Loucy (cell line): ENCODE measurements at regions not wholly inside any gene's neighbourhood (a gene's known extent, or its start where the extent isn't known, plus 50 kb on each side); places are given as distances from the start of the nearest gene placed in this dataset.

Experiments
- CTCF ChIP-seq: fragments of 200-600 bp; sonication (generic); conservative IDR thresholded peaks from 2 replicates; pipeline ENCODE4 v1.5.1; 2014; ENCODE audit warnings: mild to moderate bottlenecking, antibody characterized with exemption, low read length
- EZH2phosphoT487 ChIP-seq: fragments of 200-600 bp; IDR thresholded peaks from 2 replicates; pipeline ENCODE4 v1.6.1; 2018; ENCODE audit warnings: antibody characterized with exemption, mild to moderate bottlenecking, moderate library complexity, borderline replicate concordance

GRCh38 chr4:126604268-126604867, 1028.4 kb upstream of the INTU start:
- TF ChIP-seq CTCF (peak; percentile 70), EZH2phosphoT487 (no peak)
